ENCODE measurements at regions not wholly inside any gene's neighbourhood (a gene's known extent, or its start where the extent isn't known, plus 50 kb on each side); places are given as distances from the start of the nearest gene placed in this dataset.

- no peak for DNase-seq
These were observed 52.5 kb upstream of the C9orf72 start for GRCh38 chr9:27625751-27626150.

- peak; percentile 0 for DNase-seq
These were observed 53.2 kb upstream of the C9orf72 start for GRCh38 chr9:27626244-27627187.

GRCh38 chr9:27627188-27627564 is 53.9 kb upstream of the C9orf72 start:
- no peak for DNase-seq

GRCh38 chr9:27628311-27628710 is 55.0 kb upstream of the C9orf72 start:
- DNase-seq = no peak

DNA sequence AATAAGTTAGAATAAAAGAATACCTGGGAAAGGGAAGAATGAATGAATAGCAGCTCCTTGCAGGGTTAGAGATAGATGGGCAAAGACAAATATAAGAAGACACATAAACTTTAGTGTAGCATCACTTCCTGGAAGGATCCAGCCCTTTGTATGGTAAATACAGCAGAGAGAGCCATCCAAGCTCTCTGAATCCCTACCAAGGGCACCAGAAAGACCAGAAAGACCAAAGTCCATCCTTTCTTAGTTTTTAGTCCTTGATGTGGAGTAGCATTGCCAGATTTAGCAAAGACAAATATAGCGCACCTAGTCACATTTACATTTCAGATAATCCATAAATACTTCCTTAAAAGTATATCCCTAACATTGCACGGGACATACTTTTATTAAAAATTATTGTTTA is 56.1 kb upstream of the C9orf72 start:
- no peak for DNase-seq

GRCh38 chr9:27632254-27632653 is 59.0 kb upstream of the C9orf72 start:
- no peak for DNase-seq

DNA sequence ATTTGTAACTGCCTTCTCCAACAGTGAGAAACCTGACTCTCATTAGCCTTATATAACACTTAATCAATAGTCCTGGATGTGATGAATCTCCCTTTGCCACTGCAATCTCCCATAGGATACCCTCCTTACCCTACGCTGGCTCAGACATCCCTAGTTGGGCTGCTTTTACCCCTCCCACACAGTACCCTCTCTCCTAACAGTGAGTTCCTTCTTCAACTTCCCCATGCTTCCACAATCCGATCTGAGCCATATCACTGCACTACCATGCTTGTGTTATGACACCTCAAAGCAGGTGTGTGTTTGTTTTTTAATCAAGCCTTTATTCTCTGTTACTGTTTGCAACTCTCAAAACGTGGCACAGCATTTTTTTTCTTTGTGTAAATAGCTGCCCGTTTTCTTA is 60.5 kb upstream of the C9orf72 start:
- no peak for DNase-seq

- DNase-seq = no peak
These were observed 61.6 kb upstream of the C9orf72 start for GRCh38 chr9:27634879-27635278.

DNA sequence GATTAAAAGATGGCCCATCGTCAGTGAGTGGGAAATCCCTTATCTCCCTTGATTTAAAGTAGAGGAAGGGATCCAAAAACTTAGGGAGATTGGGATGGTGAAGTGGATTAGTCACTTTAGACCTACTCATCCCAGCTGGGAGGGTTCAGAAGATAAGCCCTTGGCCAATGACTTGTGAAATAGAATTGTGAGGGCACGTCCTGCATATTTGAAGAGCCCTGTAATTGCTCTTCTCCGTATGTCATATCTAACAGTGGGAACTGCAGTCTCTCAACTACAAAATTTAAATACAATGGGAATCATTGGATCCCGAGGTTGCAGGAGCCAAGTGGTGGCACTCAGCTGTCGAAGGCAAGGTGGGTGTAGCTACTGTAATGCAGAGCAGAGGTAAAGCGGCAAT is 65.4 kb upstream of the C9orf72 start:
- DNase-seq = no peak

GRCh38 chr9:27645161-27645840 is 72.0 kb upstream of the C9orf72 start:
- no peak for DNase-seq

DNA sequence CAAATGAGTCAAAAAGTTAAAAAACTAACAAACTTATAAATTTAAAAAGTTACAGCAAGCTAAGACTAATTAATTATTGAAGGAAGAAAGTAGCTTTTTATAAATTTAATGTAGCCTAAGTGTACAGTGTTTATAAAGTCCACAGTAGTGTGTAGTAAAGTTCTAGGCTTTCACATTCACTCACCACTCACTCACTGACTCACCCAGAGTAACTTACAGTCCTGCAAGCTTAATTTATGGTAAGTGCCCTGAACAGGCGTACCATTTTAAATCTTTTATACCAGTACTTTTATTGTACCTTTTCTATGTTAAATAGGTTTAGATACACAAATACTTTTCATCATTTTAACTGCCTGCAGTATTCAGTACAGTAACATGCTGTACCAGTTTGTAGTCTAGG is 80.0 kb upstream of the C9orf72 start:
- DNase-seq = no peak

DNA sequence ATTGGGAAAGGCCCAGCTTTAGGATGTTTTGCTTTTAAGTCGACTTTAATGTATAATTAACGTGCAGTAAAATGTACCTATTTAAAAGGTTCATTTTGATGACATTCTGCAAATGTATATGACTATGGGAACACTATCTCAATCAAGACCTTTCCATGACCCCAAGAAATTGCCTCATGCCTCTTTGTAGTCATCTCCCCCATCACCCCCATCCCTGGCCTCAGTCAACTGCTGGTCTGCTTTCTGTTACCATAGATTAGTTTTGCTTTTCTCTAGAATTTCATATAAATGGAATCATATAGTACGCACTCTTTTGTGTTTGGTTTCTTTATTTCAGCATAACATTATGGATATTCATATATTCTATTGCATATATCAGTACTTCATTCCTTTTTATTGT is 80.7 kb upstream of the C9orf72 start:
- no peak for DNase-seq

DNA sequence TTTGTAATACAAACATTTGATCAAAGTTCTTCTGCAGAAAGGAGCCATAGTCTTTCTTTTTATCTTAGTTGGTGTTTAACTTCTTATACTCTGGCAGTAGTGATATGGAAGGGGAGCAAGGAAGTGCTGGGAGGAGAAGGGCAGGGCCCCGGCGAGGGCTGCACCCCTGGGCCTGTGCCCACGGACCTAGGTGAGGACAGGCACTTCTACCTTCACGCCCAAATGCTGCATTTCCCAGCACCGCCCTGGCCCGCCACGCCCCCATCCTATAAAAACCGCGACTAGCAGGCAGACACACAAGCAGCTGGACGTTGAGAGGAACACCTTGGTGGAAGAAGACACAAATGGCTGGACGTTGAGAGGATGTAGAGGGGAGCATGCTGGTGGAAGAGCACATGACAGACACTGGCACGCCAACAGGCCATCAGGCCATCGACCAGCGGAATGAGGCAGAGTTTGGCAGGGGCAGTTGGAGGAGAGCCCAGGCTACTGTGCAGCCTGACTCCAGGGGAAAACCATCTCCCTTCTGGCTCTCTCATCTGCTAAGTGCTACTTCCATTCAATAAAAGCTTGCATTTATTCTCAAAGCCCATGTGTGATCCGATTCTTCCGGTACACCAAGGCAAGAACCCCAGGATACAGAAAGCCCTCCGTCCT is 81.5 kb upstream of the C9orf72 start:
- no peak for DNase-seq

DNA sequence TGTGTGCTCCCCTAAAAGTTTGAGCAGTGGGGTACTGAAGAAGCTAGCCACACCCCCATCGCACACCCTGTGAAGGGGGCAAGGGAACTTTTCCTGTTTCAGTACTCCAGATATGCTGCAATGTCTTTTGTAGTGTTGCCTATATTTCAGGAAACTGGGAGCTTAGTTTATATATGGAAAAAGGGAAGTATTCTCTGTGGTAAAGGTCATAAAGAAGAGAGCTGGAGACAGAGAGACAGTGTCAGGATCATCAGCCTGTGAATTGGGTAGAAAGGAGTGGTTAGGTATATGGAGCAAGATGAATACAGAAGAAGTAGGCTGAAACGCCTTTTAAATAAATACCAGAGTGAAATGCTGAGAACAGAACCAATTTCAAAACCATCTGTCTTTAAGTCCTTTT is 82.2 kb upstream of the C9orf72 start:
- no peak for DNase-seq

- DNase-seq = no peak
These were observed 85.7 kb upstream of the C9orf72 start for GRCh38 chr9:27659001-27659400.

GRCh38 chr9:27659571-27659970 is 86.3 kb upstream of the C9orf72 start:
- no peak for DNase-seq

- no peak for DNase-seq
These were observed 86.9 kb upstream of the C9orf72 start for GRCh38 chr9:27660148-27660547.

DNA sequence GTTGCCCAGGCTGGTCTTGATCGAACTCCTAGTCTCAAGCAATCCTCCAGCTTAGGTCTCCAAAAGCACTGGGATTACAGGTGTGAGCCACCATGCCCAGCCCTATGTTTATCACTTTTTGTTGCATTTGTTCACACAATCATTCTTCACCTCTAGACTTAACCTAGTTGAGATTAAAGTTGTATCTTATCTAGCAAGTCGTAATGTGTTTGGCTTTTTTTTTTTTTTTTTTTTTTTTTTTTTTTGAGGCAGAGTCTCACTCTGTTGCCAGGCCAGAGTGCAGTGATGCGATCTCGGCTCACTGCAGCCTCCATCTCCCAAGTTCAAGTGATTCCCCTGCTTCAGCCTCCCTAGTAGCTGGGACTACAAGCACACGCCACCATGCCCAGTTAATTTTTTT is 90.2 kb upstream of the C9orf72 start:
- DNase-seq = no peak

DNA sequence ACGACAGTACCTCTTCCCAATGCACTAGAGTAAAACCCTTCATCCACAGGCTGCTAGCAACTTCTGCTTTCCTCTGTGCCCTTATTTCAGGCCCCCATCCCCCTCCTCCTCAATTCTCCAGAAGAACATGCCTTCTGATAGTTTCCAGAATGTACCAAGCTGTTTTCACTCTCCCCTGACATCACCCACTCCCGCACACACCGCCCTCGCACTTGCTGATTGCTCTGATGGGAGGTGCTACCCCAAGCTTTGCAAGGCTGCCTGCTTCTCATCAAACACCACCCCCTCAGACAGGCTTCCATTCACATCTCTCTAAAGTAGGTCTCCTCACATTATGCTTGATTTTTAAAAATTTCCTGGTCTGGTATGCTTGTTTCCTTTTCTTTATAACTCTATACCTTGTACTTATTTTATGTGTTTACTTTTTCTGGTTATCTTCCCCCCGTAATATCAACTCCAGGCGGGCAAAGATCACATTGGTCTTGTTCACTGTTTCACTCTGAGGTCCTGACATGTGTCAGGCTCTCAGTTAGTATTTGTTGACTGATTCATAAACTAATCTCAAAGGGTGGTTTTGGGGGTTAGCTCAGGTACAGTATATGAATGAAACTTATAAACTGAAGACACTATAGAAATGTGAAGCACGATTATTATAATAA is 91.0 kb upstream of the C9orf72 start:
- no peak for DNase-seq

DNA sequence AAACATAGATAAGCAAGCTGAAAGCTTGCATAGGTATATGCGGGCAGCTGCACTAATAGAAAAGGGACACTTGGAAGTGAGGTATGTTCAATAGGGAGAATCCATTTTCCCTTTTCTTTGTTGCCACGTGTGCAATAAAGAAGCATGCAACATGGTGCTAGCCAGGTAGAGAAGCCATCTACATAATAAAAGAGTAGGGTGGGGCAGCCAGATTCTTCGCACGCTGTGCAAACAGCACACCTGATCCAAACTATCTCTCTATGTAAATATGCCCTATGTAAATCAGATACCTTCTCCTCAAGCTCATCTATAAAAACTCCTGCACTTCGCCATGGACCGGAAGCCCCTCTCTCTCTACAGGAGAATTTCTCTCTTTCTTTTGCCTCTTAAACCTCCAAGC is 91.9 kb upstream of the C9orf72 start:
- DNase-seq = no peak

- no peak for DNase-seq
These were observed 95.0 kb upstream of the C9orf72 start for GRCh38 chr9:27668280-27668679.

DNA sequence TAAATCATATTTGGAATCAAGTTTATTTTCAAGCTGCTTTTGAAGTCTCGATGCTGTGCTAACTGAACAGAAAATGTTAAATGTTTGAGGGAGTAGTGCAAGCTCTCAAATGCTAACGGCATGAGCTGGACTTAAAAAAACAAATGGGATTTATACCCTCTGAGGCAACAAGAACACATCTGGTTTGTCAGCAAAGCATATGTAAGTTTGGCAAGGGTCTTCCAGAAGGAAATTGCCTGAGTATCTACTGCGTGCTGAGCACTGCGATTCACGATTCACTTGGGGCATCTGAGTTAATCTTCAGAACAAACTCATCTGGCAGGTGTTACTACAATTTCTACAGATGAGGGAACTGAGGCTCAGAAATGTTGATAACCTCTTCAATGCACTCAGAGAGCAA is 98.4 kb upstream of the C9orf72 start:
- DNase-seq = no peak

- DNase-seq = no peak
These were observed 99.4 kb upstream of the C9orf72 start for GRCh38 chr9:27672718-27673117.
